ENCODE measurements at regions not wholly inside any gene's neighbourhood (a gene's known extent, or its start where the extent isn't known, plus 50 kb on each side); places are given as distances from the start of the nearest gene placed in this dataset.

DNA sequence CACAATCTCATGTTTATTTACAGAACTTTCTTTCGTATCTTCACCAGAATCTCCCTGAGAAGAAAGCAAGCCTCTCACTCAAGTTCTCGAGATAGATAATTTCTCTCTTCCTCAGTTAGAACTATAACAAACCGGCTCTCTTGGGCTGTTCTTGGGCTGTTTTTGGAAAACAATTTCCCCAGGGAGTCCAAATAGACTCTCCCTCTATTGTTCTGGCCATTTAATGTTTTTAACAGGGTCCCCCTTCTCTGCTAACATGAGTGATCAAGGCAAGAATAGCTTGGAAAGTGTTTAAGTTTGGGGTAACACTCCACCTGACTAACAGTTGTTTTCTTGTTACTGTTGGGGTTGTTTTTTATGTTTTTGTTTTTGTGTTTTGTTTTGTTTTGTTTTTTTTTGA is 64.8 kb upstream of the UCN3 start:
- TF ChIP-seq CTCF (IDR thresholded peaks at IDR 0.05; ENCODE audit: low read length) (no peak), EZH2 (IDR thresholded peaks at IDR 0.05; ENCODE audit: borderline replicate concordance, low read length) (no peak)

Data from OCI-LY1 (cell line).